IMR-90 (cell line): ENCODE measurements at regions not wholly inside any gene's neighbourhood (a gene's known extent, or its start where the extent isn't known, plus 50 kb on each side); places are given as distances from the start of the nearest gene placed in this dataset.

ENCODE experiments used
- ATAC-seq: fragments of 200-7000 bp; cut with Tn5 transposase; 2 replicates; pipeline ENCODE4 v1.9.1; 2020; ENCODE audit warnings: low read depth, mild to moderate bottlenecking, moderate library complexity
- BruUV-seq: library from RNA; stranded (reverse); fragments of 400-500 nt; replicated peaks from 2 replicates; lab custom pipeline; 2021; lab: Mats Ljungman, UMichigan
- CTCF ChIA-PET: fragments of 300-600 bp; formaldehyde crosslinking; extraction: SDS; loops from one replicate; lab custom pipeline; 2021; ENCODE audit warnings: antibody characterized with exemption; lab: Yijun Ruan, JAX
- POLR2A ChIA-PET: fragments of 300-600 bp; sonication (Branson Sonifier 250); formaldehyde crosslinking; loops from one replicate; lab custom pipeline; 2022; ENCODE audit warnings: antibody characterized with exemption; ENCODE audit not compliant: unreplicated experiment; lab: Charles Lee
- DNase-seq: peaks from one replicate; pipeline ENCODE4 v3.0.0; 2013
- H2AFZ ChIP-seq: replicated peaks from 2 replicates; pipeline ENCODE3; 2013; ENCODE audit warnings: low read length, mild to moderate bottlenecking; ENCODE audit not compliant: poor library complexity
- H2AK5ac ChIP-seq: 2 replicates; pipeline ENCODE4 v1.6.1; 2013; ENCODE audit warnings: low read depth, low read length, inconsistent platforms
- H2AK9ac ChIP-seq: replicated peaks from 2 replicates; pipeline ENCODE3; 2013; ENCODE audit warnings: mild to moderate bottlenecking, low read depth, low read length, moderate library complexity; ENCODE audit not compliant: poor library complexity
- H2BK120ac ChIP-seq: 2 replicates; pipeline ENCODE4 v1.6.1; 2013; ENCODE audit warnings: low read depth, low read length, inconsistent platforms
- H2BK15ac ChIP-seq: 3 replicates; pipeline ENCODE4 v1.6.1; 2013; ENCODE audit warnings: low read depth, low read length, inconsistent platforms
- H2BK20ac ChIP-seq: 2 replicates; pipeline ENCODE4 v1.6.1; 2013; ENCODE audit warnings: low read depth, mild to moderate bottlenecking, inconsistent platforms, low read length, moderate library complexity
- H2BK5ac ChIP-seq: 2 replicates; pipeline ENCODE4 v1.6.1; 2013; ENCODE audit warnings: mild to moderate bottlenecking, low read depth, low read length, inconsistent platforms; ENCODE audit not compliant: poor library complexity, severe bottlenecking
- H3K14ac ChIP-seq: replicated peaks from 2 replicates; pipeline ENCODE4 v1.6.1; 2013; ENCODE audit warnings: low read depth, low read length, inconsistent platforms
- H3K18ac ChIP-seq: 2 replicates; pipeline ENCODE4 v1.6.1; 2013; ENCODE audit warnings: low read depth, low read length, control low read depth
- H3K23ac ChIP-seq: 2 replicates; pipeline ENCODE4 v1.6.1; 2013; ENCODE audit warnings: low read depth, low read length, inconsistent platforms
- H3K27ac ChIP-seq: 2 replicates; pipeline ENCODE4 v1.5.1; 2013; ENCODE audit warnings: mild to moderate bottlenecking, control low read depth, low read length; ENCODE audit not compliant: insufficient read depth
- H3K27me3 ChIP-seq: 2 replicates; pipeline ENCODE4 v1.6.1; 2013; ENCODE audit warnings: low read length; ENCODE audit not compliant: control insufficient read depth, insufficient read depth
- H3K36me3 ChIP-seq: 2 replicates; pipeline ENCODE4 v1.6.1; 2013; ENCODE audit warnings: low read length, mixed read lengths; ENCODE audit not compliant: control insufficient read depth, insufficient read depth
- H3K4ac ChIP-seq: 2 replicates; pipeline ENCODE4 v1.6.1; 2013; ENCODE audit warnings: low read depth, low read length, inconsistent platforms
- H3K4me1 ChIP-seq: 2 replicates; pipeline ENCODE4 v1.6.1; 2013; ENCODE audit warnings: low read length, mixed read lengths; ENCODE audit not compliant: control insufficient read depth, insufficient read depth
- H3K4me2 ChIP-seq: 2 replicates; pipeline ENCODE4 v1.6.1; 2013; ENCODE audit warnings: low read depth, mild to moderate bottlenecking, control low read depth, low read length, moderate library complexity
- H3K4me3 ChIP-seq: 2 replicates; pipeline ENCODE4 v1.5.1; 2013; ENCODE audit warnings: low read depth, mild to moderate bottlenecking, control low read depth, low read length, moderate library complexity; ENCODE audit not compliant: insufficient read depth
- H3K56ac ChIP-seq: 2 replicates; pipeline ENCODE4 v1.6.1; 2013; ENCODE audit warnings: low read length, inconsistent platforms; ENCODE audit not compliant: insufficient read depth; ENCODE audit errors: extremely low read depth
- H3K79me1 ChIP-seq, 2 experiments: 2 replicates each; pipeline ENCODE4 v1.6.1; 2013; ENCODE audit warnings: low read length in 2 of 2, inconsistent platforms in 1 of 2, low read depth in 1 of 2
- H3K9ac ChIP-seq: 2 replicates; pipeline ENCODE4 v1.6.1; 2013; ENCODE audit warnings: low read depth, low read length, control low read depth
- H3K9me1 ChIP-seq: 2 replicates; pipeline ENCODE4 v1.6.1; 2013; ENCODE audit warnings: low read length, inconsistent platforms; ENCODE audit not compliant: insufficient read depth
- H3K9me3 ChIP-seq: 2 replicates; pipeline ENCODE4 v1.6.1; 2013; ENCODE audit warnings: low read length; ENCODE audit not compliant: control insufficient read depth, insufficient read depth
- H4K20me1 ChIP-seq: 2 replicates; pipeline ENCODE4 v1.6.1; 2013; ENCODE audit warnings: low read length, inconsistent platforms; ENCODE audit not compliant: insufficient read depth
- H4K5ac ChIP-seq: 2 replicates; pipeline ENCODE4 v1.6.1; 2013; ENCODE audit warnings: mild to moderate bottlenecking, low read depth, low read length, control low read depth
- H4K8ac ChIP-seq, 2 experiments: 2 replicates each; pipeline ENCODE4 v1.6.1; 2013; ENCODE audit warnings: low read depth in 2 of 2, low read length in 2 of 2, control low read depth in 1 of 2, inconsistent platforms in 1 of 2
- H4K91ac ChIP-seq: 2 replicates; pipeline ENCODE4 v1.6.1; 2013; ENCODE audit warnings: low read depth, low read length, inconsistent platforms; ENCODE audit not compliant: insufficient read depth
- BHLHE40 ChIP-seq: fragments of 150-350 bp; IDR thresholded peaks from 2 replicates; pipeline ENCODE4 v1.6.1; 2016; ENCODE audit warnings: mild to moderate bottlenecking, low read depth, low read length
- FOS ChIP-seq: fragments of 150-350 bp; IDR thresholded peaks from 2 replicates; pipeline ENCODE4 v1.6.1; 2016; ENCODE audit warnings: low read depth, low read length
- POLR2A ChIP-seq: IDR thresholded peaks from 2 replicates; pipeline ENCODE4 v1.6.1; 2012; ENCODE audit warnings: mild to moderate bottlenecking, low read depth, low read length
- WGBS, 2 experiments: methylation state at CpG; one replicate each; pipeline versions ENCODE4 v1.1.5 to v1.1.7; 2013; ENCODE audit warnings: missing lambda C conversion rate in 2 of 2; ENCODE audit not compliant: insufficient read length in 1 of 2; ENCODE audit errors: extremely low coverage in 2 of 2; 5-methylcytosine and 5-hydroxymethylcytosine counted together
- dilution Hi-C: fragments of 300-500 bp; cut with HindIII; formaldehyde crosslinking; loops from one replicate; pipeline ENCODE4 v1.14.3; 2018; ENCODE audit warnings: low sequenced_read_pairs; ENCODE audit not compliant: unreplicated experiment
- in situ Hi-C: fragments of 300-500 bp; cut with MboI; formaldehyde crosslinking; loops from 3 replicates; pipeline ENCODE4 v1.14.3; 2019; ENCODE audit warnings: low sequenced_read_pairs, inconsistent platforms, mixed read lengths
- intact Hi-C: fragments of 100-400 bp; cut with micrococcal nuclease; formaldehyde crosslinking; loops from 2 replicates; pipeline ENCODE4 v1.10.0; 2022
- TF ChIP-seq, protein P1 (sequence below): fragments of 150-350 bp; IDR thresholded peaks from 2 replicates; pipeline ENCODE4 v1.6.1; 2017; ENCODE audit warnings: mild to moderate bottlenecking, antibody characterized with exemption, low read length, low read depth

DNA sequence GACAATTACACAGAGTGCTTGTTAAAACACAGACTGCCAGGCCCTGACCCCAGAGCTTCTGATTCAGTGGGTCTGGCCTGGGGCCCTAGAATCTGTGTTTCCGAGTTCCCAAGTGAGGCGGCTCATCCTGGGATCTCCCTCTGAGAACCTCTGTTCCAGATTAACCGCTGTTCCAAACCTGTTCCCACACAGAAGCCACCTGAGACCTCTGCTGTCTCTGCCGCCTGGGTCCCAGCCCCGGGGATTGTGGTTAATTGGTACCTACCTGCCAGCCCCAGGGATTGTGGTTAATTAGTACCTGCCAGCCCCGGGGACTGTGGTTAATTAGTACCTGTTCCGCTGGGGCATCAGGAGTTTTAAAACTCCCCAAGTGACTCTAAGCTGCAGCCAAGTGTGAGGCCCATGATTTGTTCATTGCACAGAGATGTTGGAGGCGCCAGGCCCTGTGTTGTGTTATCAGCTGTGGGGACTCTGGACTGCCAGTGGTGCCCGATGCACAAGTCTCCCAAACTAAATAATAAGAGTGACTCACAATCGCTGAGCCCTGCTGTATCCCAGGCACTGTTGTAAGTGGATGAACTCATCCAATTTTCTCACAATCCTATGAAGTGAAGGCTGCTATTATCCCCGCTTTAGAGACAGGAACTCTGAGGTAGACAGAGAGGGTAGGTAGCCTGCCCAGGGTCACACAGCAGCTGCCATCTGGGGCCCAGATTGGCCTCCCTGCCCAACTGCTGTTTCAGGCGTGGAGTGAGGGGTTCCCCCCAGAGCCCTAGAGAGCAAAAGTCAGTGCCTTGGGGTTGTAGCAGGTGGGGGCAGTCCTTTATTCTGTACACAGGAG lies 219.7 kb downstream of the IRF8 start:
- Histone ChIP-seq H4K5ac (no peak overlapping the region), H2BK20ac (no peak overlapping the region), H3K4me1 (peaks cover 5% of the 10 kb centered on the region; the same call in 1 of the 2 replicates), H3K4ac (no peak overlapping the region), H4K8ac (no peak overlapping the region), H3K9me3 (no peaks in the 10 kb centered on the region), H2BK5ac (no peak overlapping the region), H3K23ac (no peak overlapping the region), H4K20me1 (no peaks in the 10 kb centered on the region), H2BK15ac (no peak overlapping the region), H3K4me2 (no peak overlapping the region), H3K56ac (no peak overlapping the region), H3K18ac (no peak overlapping the region), H3K36me3 (no peaks in the 10 kb centered on the region), H2AK9ac (no peak overlapping the region), H4K91ac (no peak overlapping the region), H3K14ac (no peak overlapping the region), H3K79me1 (no peaks in the 10 kb centered on the region), H2AFZ (no peak overlapping the region), H3K9ac (no peak overlapping the region), H3K27me3 (peaks cover 4% of the 10 kb centered on the region), H3K9me1 (peaks cover 9% of the 10 kb centered on the region; the same call in 1 of the 2 replicates), H3K27ac (no peak overlapping the region), H2AK5ac (no peak overlapping the region), H3K4me3 (no peak overlapping the region), H2BK120ac (no peak overlapping the region)
- dilution Hi-C loops (no loop called here), in situ Hi-C loops (no loop called here), intact Hi-C loops (no loop called here)
- 60% methylated on average over 3 of the region's 12 CpGs; no CpG with 5 or more reads in 1 of the 2 experiments for WGBS, 2 experiments
- DNase-seq (peak; percentile 57), ATAC-seq (peak; percentile 76)
- TF ChIP-seq, protein P1, sequence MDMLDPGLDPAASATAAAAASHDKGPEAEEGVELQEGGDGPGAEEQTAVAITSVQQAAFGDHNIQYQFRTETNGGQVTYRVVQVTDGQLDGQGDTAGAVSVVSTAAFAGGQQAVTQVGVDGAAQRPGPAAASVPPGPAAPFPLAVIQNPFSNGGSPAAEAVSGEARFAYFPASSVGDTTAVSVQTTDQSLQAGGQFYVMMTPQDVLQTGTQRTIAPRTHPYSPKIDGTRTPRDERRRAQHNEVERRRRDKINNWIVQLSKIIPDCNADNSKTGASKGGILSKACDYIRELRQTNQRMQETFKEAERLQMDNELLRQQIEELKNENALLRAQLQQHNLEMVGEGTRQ: no peak
- no peak for TF ChIP-seq POLR2A
- TF ChIP-seq BHLHE40: 0 out of 2 replicates have a peak, but pooled peaks have one; percentile 2
- TF ChIP-seq FOS: peak; percentile 79; the same call in 1 of the 2 replicates
- BruUV-seq: no TSS peak
- POLR2A ChIA-PET: no interaction called here
- CTCF ChIA-PET: interaction anchor here (0.6 kb wide), 1 partner anchor 28 kb away, joined by 3 read pairs; no protein-coding TSS in a partner anchor
